ENCODE measurements at regions not wholly inside any gene's neighbourhood (a gene's known extent, or its start where the extent isn't known, plus 50 kb on each side); places are given as distances from the start of the nearest gene placed in this dataset.

DNA sequence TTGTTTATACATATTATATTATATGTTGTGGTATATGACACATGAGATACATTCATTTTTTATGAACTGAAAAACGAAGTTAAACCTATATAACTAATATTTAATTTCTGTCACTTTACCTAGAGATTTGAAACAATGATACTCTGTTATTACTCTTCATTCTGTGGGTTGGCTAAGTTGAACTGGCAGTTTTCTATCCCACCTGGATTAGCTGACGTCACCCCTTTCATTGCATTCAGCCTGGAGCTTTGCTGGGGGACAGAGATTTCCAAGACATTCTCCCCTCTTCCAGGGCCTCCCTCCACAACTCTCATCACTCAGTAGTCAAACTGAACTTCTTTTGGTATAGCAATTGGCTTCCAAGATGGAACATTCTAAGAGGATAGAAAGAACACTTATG, 309.2 kb upstream of the SATB1 start:
- no peak for FAIRE-seq

More for the DNA sequence above, 309.2 kb upstream of the SATB1 start:
- Histone ChIP-seq H3K23ac (ENCODE audit: insufficient read length) (no peak overlapping the region), H3K14ac (ENCODE audit: insufficient read length) (no peak overlapping the region), H2BK120ac (replicated peaks; ENCODE audit: low read depth, low read length) (no peak overlapping the region), H4K91ac (replicated peaks; ENCODE audit: insufficient read length, low read length) (no peak overlapping the region), H3K4ac (replicated peaks; ENCODE audit: insufficient read length, low read depth, low read length) (no peak overlapping the region), H3K4me3 (ENCODE audit: extremely low read depth in 1 of 4, insufficient read depth in 2 of 4, low read depth in 3 of 4, low read length in 4 of 4) (no peak overlapping the region), H3K4me2 (ENCODE audit: insufficient read depth in 1 of 2, low read depth in 2 of 2, low read length in 2 of 2) (no peak overlapping the region), H3K36me3 (ENCODE audit: control insufficient read depth in 2 of 4, insufficient read depth in 4 of 4, low read length in 3 of 4) (no peaks in the 10 kb centered on the region), H4K5ac (ENCODE audit: insufficient read length, low read depth, low read length) (no peak overlapping the region), H4K8ac (ENCODE audit: extremely low read depth, insufficient read depth, low read length) (no peak overlapping the region), H3K23me2 (ENCODE audit: low read depth, low read length) (no peaks in the 10 kb centered on the region), H2BK20ac (ENCODE audit: low read length) (no peak overlapping the region), H3K27ac (ENCODE audit: low read depth, low read length) (no peak overlapping the region), H3K9ac (replicated peaks in 1 of 4; ENCODE audit: extremely low read depth in 1 of 4, low read depth in 3 of 4, low read length in 3 of 4) (no peak overlapping the region), H2BK12ac (ENCODE audit: low read depth, low read length) (no peak overlapping the region), H3K79me1 (ENCODE audit: low read depth, low read length) (no peaks in the 10 kb centered on the region), H2AK5ac (ENCODE audit: low read depth, low read length) (no peak overlapping the region), H3K56ac (replicated peaks; ENCODE audit: insufficient read length, low read depth, low read length) (no peak overlapping the region), H3K9me3 (ENCODE audit: insufficient read depth in 2 of 2, low read depth in 1 of 2, low read length in 1 of 2) (no peaks in the 10 kb centered on the region), H2BK15ac (ENCODE audit: low read length) (no peak overlapping the region), H3K27me3 (replicated peaks in 1 of 4; ENCODE audit: control insufficient read depth in 3 of 4, extremely low read depth in 1 of 4, insufficient read depth in 3 of 4, low read length in 3 of 4) (no peaks in the 10 kb centered on the region), H3K4me1 (replicated peaks in 1 of 4; ENCODE audit: control insufficient read depth in 3 of 4, insufficient read depth in 4 of 4, low read length in 3 of 4) (no peaks in the 10 kb centered on the region), H3K79me2 (ENCODE audit: control insufficient read depth in 1 of 2, insufficient read depth in 2 of 2, low read length in 2 of 2) (no peaks in the 10 kb centered on the region), H3K18ac (ENCODE audit: extremely low read depth, low read length) (no peak overlapping the region), H2AFZ (ENCODE audit: low read length) (no peak overlapping the region), H2BK5ac (ENCODE audit: low read depth, low read length) (no peak overlapping the region), H4K20me1 (replicated peaks in 1 of 2; ENCODE audit: control insufficient read depth in 1 of 2, insufficient read depth in 2 of 2, low read length in 2 of 2) (no peaks in the 10 kb centered on the region)
- POLR2A ChIA-PET (ENCODE audit: partially characterized antibody), result no interaction called here
- CTCF ChIA-PET (ENCODE audit: partially characterized antibody), result interaction anchor here (0.7 to 2.6 kb wide), 2 partner anchors 24 to 175 kb away, joined by 3 to 7 read pairs; no protein-coding TSS in a partner anchor
- no peak for DNase-seq (ENCODE audit: low read depth in 1 of 2, low spot score in 2 of 2)
- no peak for TF ChIP-seq SRF (IDR thresholded peaks at IDR 0.05; ENCODE audit: low read depth, low read length)
- TF ChIP-seq SP4 (IDR thresholded peaks at IDR 0.05; ENCODE audit: low read length), result no peak
- TF ChIP-seq EGR1 (IDR thresholded peaks at IDR 0.05; ENCODE audit: borderline replicate concordance, low read depth, low read length), result no peak
- no peak for TF ChIP-seq GABPA (IDR thresholded peaks at IDR 0.05; ENCODE audit: borderline replicate concordance, insufficient read depth, low read length)
- WGBS, 2 experiments (ENCODE audit: extremely low coverage in 1 of 2, insufficient coverage in 1 of 2, insufficient read length in 1 of 2, insufficient replicate concordance in 2 of 2, low coverage in 1 of 2, low lambda C conversion rate in 2 of 2, missing lambda C conversion rate in 1 of 2), result 92% methylated on average over 2 of the region's 2 CpGs; no CpG with 5 or more reads in 1 of the 2 experiments

Data from H1 (cell line).